ENCODE measurements at regions not wholly inside any gene's neighbourhood (a gene's known extent, or its start where the extent isn't known, plus 50 kb on each side); places are given as distances from the start of the nearest gene placed in this dataset.

GRCh38 chr20:9945408-9945807 lies 89.4 kb upstream of the ANKEF1 start:
- no peak for TF ChIP-seq REST (IDR thresholded peaks at IDR 0.05; ENCODE audit: low read depth)
- TF ChIP-seq RAD21 (IDR thresholded peaks at IDR 0.05; ENCODE audit: low read depth), result no peak
- TF ChIP-seq CEBPB (IDR thresholded peaks at IDR 0.05), result no peak
- no peak for TF ChIP-seq TAF1 (IDR thresholded peaks at IDR 0.05; ENCODE audit: low read depth)
- TF ChIP-seq NFIC (IDR thresholded peaks at IDR 0.05), result no peak
- no peak for TF ChIP-seq FOXM1 (IDR thresholded peaks at IDR 0.05; ENCODE audit: borderline replicate concordance, low read depth)
- TF ChIP-seq EP300 (IDR thresholded peaks at IDR 0.05; ENCODE audit: borderline replicate concordance), result no peak
- TF ChIP-seq CREB1 (IDR thresholded peaks at IDR 0.05; ENCODE audit: low read depth), result no peak
- TF ChIP-seq TCF12 (IDR thresholded peaks at IDR 0.05; ENCODE audit: low read depth), result no peak
- TF ChIP-seq YY1 (IDR thresholded peaks at IDR 0.05; ENCODE audit: low read depth), result no peak
- no peak for TF ChIP-seq EGR1 (IDR thresholded peaks at IDR 0.05)
- no peak for TF ChIP-seq MAX (IDR thresholded peaks at IDR 0.05)

Data from Ishikawa (cell line).